H9 (cell line): ENCODE measurements at regions not wholly inside any gene's neighbourhood (a gene's known extent, or its start where the extent isn't known, plus 50 kb on each side); places are given as distances from the start of the nearest gene placed in this dataset.
"Not testable (repeated sequence)": the region's sequence is repeated elsewhere in the genome, so short reads cannot be mapped to it uniquely, and the experiment has no call there.

Experiments
- DNase-seq: peaks from one replicate; pipeline ENCODE4 v3.0.0-alpha.2; 2017
- H2AFZ ChIP-seq: one replicate; pipeline ENCODE4 v1.6.1; 2013; ENCODE audit warnings: mild to moderate bottlenecking, low read length, control low read depth, moderate library complexity
- H2AK5ac ChIP-seq: 2 replicates; pipeline ENCODE4 v1.6.1; 2013; ENCODE audit warnings: low read length, control low read depth, mixed read lengths; ENCODE audit not compliant: insufficient read length
- H2BK120ac ChIP-seq: one replicate; pipeline ENCODE4 v1.6.1; 2013; ENCODE audit warnings: low read depth, mild to moderate bottlenecking, low read length, control low read depth, inconsistent platforms; ENCODE audit not compliant: poor library complexity, severe bottlenecking
- H2BK12ac ChIP-seq: 2 replicates; pipeline ENCODE4 v1.6.1; 2013; ENCODE audit warnings: low read length, control low read depth, mixed read lengths, low read depth; ENCODE audit not compliant: insufficient read length
- H2BK15ac ChIP-seq: 2 replicates; pipeline ENCODE4 v1.6.1; 2013; ENCODE audit warnings: low read depth, low read length, control low read depth
- H2BK20ac ChIP-seq: one replicate; pipeline ENCODE4 v1.6.1; 2013; ENCODE audit warnings: low read depth, mild to moderate bottlenecking, low read length, control low read depth, inconsistent platforms; ENCODE audit not compliant: poor library complexity, severe bottlenecking
- H2BK5ac ChIP-seq: 2 replicates; pipeline ENCODE4 v1.6.1; 2013; ENCODE audit warnings: low read length, control low read depth, mixed read lengths; ENCODE audit not compliant: insufficient read length
- H3K14ac ChIP-seq: 2 replicates; pipeline ENCODE4 v1.6.1; 2013; ENCODE audit warnings: low read length, control low read depth; ENCODE audit not compliant: insufficient read depth
- H3K18ac ChIP-seq: 2 replicates; pipeline ENCODE4 v1.6.1; 2013; ENCODE audit warnings: low read depth, mild to moderate bottlenecking, mixed read lengths, low read length, control low read depth; ENCODE audit not compliant: insufficient read length
- H3K23ac ChIP-seq: 2 replicates; pipeline ENCODE4 v1.6.1; 2013; ENCODE audit warnings: low read length, control low read depth, mixed read lengths, low read depth; ENCODE audit not compliant: insufficient read length
- H3K23me2 ChIP-seq: 2 replicates; pipeline ENCODE4 v1.6.1; 2013; ENCODE audit warnings: low read depth, mild to moderate bottlenecking, mixed read lengths, low read length, control low read depth; ENCODE audit not compliant: insufficient read length, poor library complexity, severe bottlenecking
- H3K27ac ChIP-seq: 2 replicates; pipeline ENCODE4 v1.5.1; 2013; ENCODE audit warnings: low read length, control low read depth, mixed read lengths, low read depth; ENCODE audit not compliant: insufficient read length
- H3K27me3 ChIP-seq: 2 replicates; pipeline ENCODE4 v1.6.1; 2013; ENCODE audit warnings: low read length, control low read depth, inconsistent platforms; ENCODE audit not compliant: insufficient read depth
- H3K4ac ChIP-seq: 2 replicates; pipeline ENCODE4 v1.6.1; 2013; ENCODE audit warnings: low read depth, mild to moderate bottlenecking, control low read depth, inconsistent platforms, low read length, moderate library complexity
- H3K4me1 ChIP-seq: 2 replicates; pipeline ENCODE4 v1.6.1; 2013; ENCODE audit warnings: low read length, control low read depth, inconsistent platforms; ENCODE audit not compliant: insufficient read depth
- H3K4me2 ChIP-seq: 2 replicates; pipeline ENCODE4 v1.6.1; 2013; ENCODE audit warnings: low read length, control low read depth, mixed read lengths; ENCODE audit not compliant: insufficient read length, insufficient read depth
- H3K56ac ChIP-seq: 2 replicates; pipeline ENCODE4 v1.6.1; 2013; ENCODE audit warnings: low read depth, mild to moderate bottlenecking, mixed read lengths, low read length, control low read depth; ENCODE audit not compliant: insufficient read length
- H3K79me1 ChIP-seq: 2 replicates; pipeline ENCODE4 v1.6.1; 2013; ENCODE audit warnings: low read depth, mild to moderate bottlenecking, moderate library complexity, low read length, control low read depth, inconsistent platforms; ENCODE audit not compliant: insufficient read depth, poor library complexity, severe bottlenecking
- H3K79me2 ChIP-seq: 2 replicates; pipeline ENCODE4 v1.6.1; 2013; ENCODE audit warnings: low read length, control low read depth, inconsistent platforms; ENCODE audit not compliant: insufficient read depth
- H3K9ac ChIP-seq: 2 replicates; pipeline ENCODE4 v1.6.1; 2013; ENCODE audit warnings: low read length, control low read depth, mixed read lengths; ENCODE audit not compliant: insufficient read length; ENCODE audit errors: extremely low read depth
- H3K9me3 ChIP-seq: one replicate; pipeline ENCODE4 v1.6.1; 2013; ENCODE audit warnings: low read depth, low read length, inconsistent platforms; ENCODE audit not compliant: control insufficient read depth
- H3T11ph ChIP-seq: one replicate; pipeline ENCODE4 v1.6.1; 2013; ENCODE audit warnings: mild to moderate bottlenecking, low read length, control low read depth, inconsistent platforms
- H4K20me1 ChIP-seq: one replicate; pipeline ENCODE4 v1.6.1; 2013; ENCODE audit not compliant: control insufficient read depth, insufficient read length, insufficient read depth
- H4K5ac ChIP-seq: 2 replicates; pipeline ENCODE4 v1.6.1; 2013; ENCODE audit warnings: low read depth, mild to moderate bottlenecking, mixed read lengths, low read length, control low read depth; ENCODE audit not compliant: insufficient read length
- H4K8ac ChIP-seq: replicated peaks from 2 replicates; pipeline ENCODE4 v1.6.1; 2013; ENCODE audit warnings: low read length, control low read depth, mixed read lengths, low read depth; ENCODE audit not compliant: insufficient read length
- H4K91ac ChIP-seq: 2 replicates; pipeline ENCODE4 v1.6.1; 2013; ENCODE audit warnings: low read depth, mild to moderate bottlenecking, moderate library complexity, mixed read lengths, low read length, control low read depth; ENCODE audit not compliant: insufficient read length
- H3K27ac Mint-ChIP-seq, 3 experiments: 2 replicates in 2 of 3; 3 replicates in 1 of 3; pipeline ENCODE4 v1.8.0; 2020 to 2021; ENCODE audit warnings: mixed read lengths in 3 of 3, mild to moderate bottlenecking in 1 of 3, moderate library complexity in 1 of 3
- H3K27me3 Mint-ChIP-seq: 2 replicates; pipeline ENCODE4 v1.8.0; 2021; ENCODE audit warnings: low read depth, mild to moderate bottlenecking, moderate library complexity, mixed read lengths
- H3K36me3 Mint-ChIP-seq, 3 experiments: 2 replicates in 2 of 3; 3 replicates in 1 of 3; pipeline ENCODE4 v1.8.0; 2020 to 2021; ENCODE audit warnings: low read depth in 3 of 3, mixed read lengths in 3 of 3; ENCODE audit not compliant: insufficient read depth in 1 of 3
- H3K4me1 Mint-ChIP-seq, 2 experiments: 2 replicates each; pipeline ENCODE4 v1.8.0; 2020; ENCODE audit warnings: mixed read lengths in 2 of 2
- H3K4me3 Mint-ChIP-seq, 2 experiments: 2 replicates in 1 of 2; 3 replicates in 1 of 2; pipeline ENCODE4 v1.8.0; 2020 to 2021; ENCODE audit warnings: mild to moderate bottlenecking in 2 of 2, mixed read lengths in 2 of 2, moderate library complexity in 1 of 2
- H3K9me3 Mint-ChIP-seq, 2 experiments: 2 replicates in 1 of 2; 3 replicates in 1 of 2; pipeline ENCODE4 v1.8.0; 2020; ENCODE audit warnings: mild to moderate bottlenecking in 2 of 2, mixed read lengths in 2 of 2, moderate library complexity in 1 of 2
- WGBS: extraction: QIAGEN DNeasy Blood & Tissue Kit; methylation state at CpG from one replicate; pipeline ENCODE4 v1.1.7; 2013; ENCODE audit warnings: missing lambda C conversion rate, low lambda C conversion rate, mixed read lengths; ENCODE audit not compliant: insufficient read length; ENCODE audit errors: extremely low coverage; 5-methylcytosine and 5-hydroxymethylcytosine counted together
- TF ChIP-seq, protein P1 (sequence below): fragments of 200-600 bp; sonication (generic); conservative IDR thresholded peaks from 3 replicates; pipeline ENCODE4 v1.8.0; 2021; ENCODE audit warnings: antibody characterized with exemption, mild to moderate bottlenecking

GRCh38 chr18:47370052-47370451 lies 118.6 kb upstream of the SKOR2 start:
- H3K56ac ChIP-seq = no peak overlapping the region
- no peaks in the 10 kb centered on the region for H3K36me3 Mint-ChIP-seq
- H3K14ac ChIP-seq = no peak overlapping the region
- no peak overlapping the region for H2BK5ac ChIP-seq
- H3K23me2 ChIP-seq = no peaks in the 10 kb centered on the region
- no peak overlapping the region for H3K9ac ChIP-seq
- H3K27me3 ChIP-seq = no peaks in the 10 kb centered on the region
- H4K91ac ChIP-seq = no peak overlapping the region
- no peak overlapping the region for H4K8ac ChIP-seq
- no peak overlapping the region for H2AFZ ChIP-seq
- no peak overlapping the region for H2BK20ac ChIP-seq
- no peaks in the 10 kb centered on the region for H4K20me1 ChIP-seq
- H3K9me3 ChIP-seq = no peaks in the 10 kb centered on the region
- H3K27ac Mint-ChIP-seq = no peak overlapping the region
- no peak overlapping the region for H3K4ac ChIP-seq
- TF ChIP-seq, protein P1, sequence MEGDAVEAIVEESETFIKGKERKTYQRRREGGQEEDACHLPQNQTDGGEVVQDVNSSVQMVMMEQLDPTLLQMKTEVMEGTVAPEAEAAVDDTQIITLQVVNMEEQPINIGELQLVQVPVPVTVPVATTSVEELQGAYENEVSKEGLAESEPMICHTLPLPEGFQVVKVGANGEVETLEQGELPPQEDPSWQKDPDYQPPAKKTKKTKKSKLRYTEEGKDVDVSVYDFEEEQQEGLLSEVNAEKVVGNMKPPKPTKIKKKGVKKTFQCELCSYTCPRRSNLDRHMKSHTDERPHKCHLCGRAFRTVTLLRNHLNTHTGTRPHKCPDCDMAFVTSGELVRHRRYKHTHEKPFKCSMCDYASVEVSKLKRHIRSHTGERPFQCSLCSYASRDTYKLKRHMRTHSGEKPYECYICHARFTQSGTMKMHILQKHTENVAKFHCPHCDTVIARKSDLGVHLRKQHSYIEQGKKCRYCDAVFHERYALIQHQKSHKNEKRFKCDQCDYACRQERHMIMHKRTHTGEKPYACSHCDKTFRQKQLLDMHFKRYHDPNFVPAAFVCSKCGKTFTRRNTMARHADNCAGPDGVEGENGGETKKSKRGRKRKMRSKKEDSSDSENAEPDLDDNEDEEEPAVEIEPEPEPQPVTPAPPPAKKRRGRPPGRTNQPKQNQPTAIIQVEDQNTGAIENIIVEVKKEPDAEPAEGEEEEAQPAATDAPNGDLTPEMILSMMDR = no peak
- no peak overlapping the region for H3K18ac ChIP-seq
- H3K4me1 ChIP-seq = no peaks in the 10 kb centered on the region
- peaks cover 5% of the 10 kb centered on the region for H3K27me3 Mint-ChIP-seq
- H3K79me2 ChIP-seq = no peaks in the 10 kb centered on the region
- no peaks in the 10 kb centered on the region for H3K4me1 Mint-ChIP-seq
- H3T11ph ChIP-seq = no peak overlapping the region
- no peak overlapping the region for H3K4me3 Mint-ChIP-seq
- no peak overlapping the region for H2AK5ac ChIP-seq
- no peak overlapping the region for H3K23ac ChIP-seq
- no peak overlapping the region for H4K5ac ChIP-seq
- H3K4me2 ChIP-seq = no peak overlapping the region
- H3K27ac ChIP-seq = no peak overlapping the region
- DNase-seq = no peak
- no peak overlapping the region for H2BK15ac ChIP-seq
- peaks cover 8% of the 10 kb centered on the region in 2 experiments for H3K9me3 Mint-ChIP-seq
- H2BK12ac ChIP-seq = no peak overlapping the region
- no peaks in the 10 kb centered on the region for H3K79me1 ChIP-seq
- no peak overlapping the region for H2BK120ac ChIP-seq
- WGBS = no CpG with 5 or more reads among the region's 2 CpGs

DNA sequence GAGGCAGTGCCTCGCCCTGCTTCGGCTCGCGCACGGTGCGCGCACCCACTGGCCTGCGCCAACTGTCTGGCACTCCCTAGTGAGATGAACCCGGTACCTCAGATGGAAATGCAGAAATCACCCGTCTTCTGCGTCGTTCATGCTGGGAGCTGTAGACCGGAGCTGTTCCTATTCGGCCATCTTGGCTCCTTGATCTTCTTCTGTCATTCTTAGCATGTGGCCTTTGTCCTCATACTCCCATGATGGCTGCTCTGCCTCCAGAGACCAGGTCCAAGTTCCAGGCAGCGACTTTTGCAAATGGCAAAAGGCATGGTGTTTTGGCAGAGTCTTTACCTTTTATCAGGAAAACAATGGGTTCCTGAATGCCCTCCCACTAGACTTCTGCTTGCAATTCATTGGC lies 102.6 kb upstream of the SKOR2 start:
- H3K4me1 ChIP-seq, H3K23ac ChIP-seq, H2BK20ac ChIP-seq, H3K14ac ChIP-seq, H3T11ph ChIP-seq, H3K23me2 ChIP-seq, H3K79me1 ChIP-seq, H2BK5ac ChIP-seq, H2BK120ac ChIP-seq, H3K79me2 ChIP-seq, H4K91ac ChIP-seq, DNase-seq, H3K27ac ChIP-seq, H4K5ac ChIP-seq, H3K4me1 Mint-ChIP-seq, H3K56ac ChIP-seq, H2AK5ac ChIP-seq, H2BK15ac ChIP-seq, H3K9ac ChIP-seq, H3K18ac ChIP-seq, H4K20me1 ChIP-seq, H2BK12ac ChIP-seq, H3K27me3 ChIP-seq, H3K4me2 ChIP-seq, H3K4ac ChIP-seq, H4K8ac ChIP-seq, H3K9me3 ChIP-seq, H3K27me3 Mint-ChIP-seq: not testable (repeated sequence)
- H3K4me3 Mint-ChIP-seq = peak overlapping the region in 1 of 2 experiments; percentile 25; a peak in 1 of 5 replicates
- WGBS = no CpG with 5 or more reads among the region's 15 CpGs
- peaks cover 3 to 12% of the 10 kb centered on the region in 2 experiments; a peak in 2 of 5 replicates for H3K9me3 Mint-ChIP-seq
- H3K27ac Mint-ChIP-seq = peak overlapping the region in 1 of 3 experiments; percentile 61; a peak in 2 of 7 replicates
- H2AFZ ChIP-seq = peak overlapping the region; percentile 91
- H3K36me3 Mint-ChIP-seq = peaks cover 5 to 10% (median 5%) of the 10 kb centered on the region in 3 experiments; a peak in 5 of 7 replicates
